SU-DHL-6 (cell line): ENCODE measurements at regions not wholly inside any gene's neighbourhood (a gene's known extent, or its start where the extent isn't known, plus 50 kb on each side); places are given as distances from the start of the nearest gene placed in this dataset.

Experiments
- H2AFZ ChIP-seq: fragments of 200-600 bp; sonication (generic); 2 replicates; pipeline ENCODE4 v1.6.1; 2014; ENCODE audit warnings: low read depth, mild to moderate bottlenecking, moderate library complexity, mixed read lengths, antibody characterized with exemption, low read length; ENCODE audit not compliant: severe bottlenecking
- H3F3A ChIP-seq: fragments of 200-600 bp; shearing (Covaris generic); 2 replicates; pipeline ENCODE4 v1.6.0; 2016; ENCODE audit warnings: antibody characterized with exemption, mild to moderate bottlenecking; ENCODE audit not compliant: insufficient read depth
- H3K27ac ChIP-seq: fragments of 200-600 bp; sonication (generic); 2 replicates; pipeline ENCODE4 v1.5.1; 2016; ENCODE audit warnings: low read depth, mild to moderate bottlenecking, low read length, moderate library complexity, mixed read lengths
- H3K27me3 ChIP-seq: fragments of 200-600 bp; sonication (generic), shearing (Covaris generic); 2 replicates; pipeline ENCODE4 v1.6.0; 2014; ENCODE audit warnings: mild to moderate bottlenecking, low read length
- H3K36me3 ChIP-seq: fragments of 200-600 bp; sonication (generic); 2 replicates; pipeline ENCODE4 v1.6.1; 2014; ENCODE audit warnings: mild to moderate bottlenecking, low read length, mixed read lengths
- H3K4me2 ChIP-seq: fragments of 300-600, 200-600 bp; shearing (Covaris generic), sonication (generic); 2 replicates; pipeline ENCODE4 v1.6.0; 2014; ENCODE audit warnings: low read length, low read depth, mild to moderate bottlenecking; ENCODE audit not compliant: poor library complexity, severe bottlenecking
- H3K4me3 ChIP-seq: fragments of 200-600 bp; sonication (generic); 2 replicates; pipeline ENCODE4 v1.5.1; 2014; ENCODE audit warnings: antibody characterized with exemption, low read length, mild to moderate bottlenecking, mixed read lengths; ENCODE audit not compliant: insufficient read depth, poor library complexity, severe bottlenecking
- H3K79me2 ChIP-seq: fragments of 200-600 bp; sonication (generic); 2 replicates; pipeline ENCODE4 v1.6.1; 2014; ENCODE audit warnings: mild to moderate bottlenecking, low read length, moderate library complexity; ENCODE audit not compliant: insufficient read depth
- H3K9ac ChIP-seq: fragments of 200-600 bp; sonication (generic); 2 replicates; pipeline ENCODE4 v1.7.0; 2014; ENCODE audit warnings: mild to moderate bottlenecking, low read length
- H3K9me2 ChIP-seq: fragments of 200-600 bp; sonication (generic); replicated peaks from 2 replicates; pipeline ENCODE4 v1.6.1; 2014; ENCODE audit warnings: low read length; ENCODE audit not compliant: insufficient read depth
- H3K9me3 ChIP-seq: fragments of 200-600 bp; sonication (generic); 2 replicates; pipeline ENCODE4 v1.6.1; 2014; ENCODE audit warnings: low read length, mixed read lengths; ENCODE audit not compliant: insufficient read depth
- H4K20me1 ChIP-seq: fragments of 200-600 bp; sonication (generic); 2 replicates; pipeline ENCODE4 v1.6.1; 2014; ENCODE audit warnings: low read depth, mild to moderate bottlenecking, antibody characterized with exemption, low read length, moderate library complexity, mixed read lengths
- EZH2phosphoT487 ChIP-seq: fragments of 200-600 bp; sonication (generic), shearing (Covaris generic); conservative IDR thresholded peaks from 2 replicates; pipeline ENCODE4 v1.6.1; 2018; ENCODE audit warnings: mild to moderate bottlenecking, antibody characterized with exemption, low read length, moderate library complexity, mixed read lengths
- TF ChIP-seq, protein P1 (sequence below): fragments of 200-600 bp; sonication (generic); IDR thresholded peaks from one replicate; pipeline ENCODE4 v1.5.1; 2017; ENCODE audit warnings: antibody characterized with exemption, mild to moderate bottlenecking, low read length, moderate library complexity; ENCODE audit not compliant: insufficient read depth, poor library complexity, severe bottlenecking

DNA sequence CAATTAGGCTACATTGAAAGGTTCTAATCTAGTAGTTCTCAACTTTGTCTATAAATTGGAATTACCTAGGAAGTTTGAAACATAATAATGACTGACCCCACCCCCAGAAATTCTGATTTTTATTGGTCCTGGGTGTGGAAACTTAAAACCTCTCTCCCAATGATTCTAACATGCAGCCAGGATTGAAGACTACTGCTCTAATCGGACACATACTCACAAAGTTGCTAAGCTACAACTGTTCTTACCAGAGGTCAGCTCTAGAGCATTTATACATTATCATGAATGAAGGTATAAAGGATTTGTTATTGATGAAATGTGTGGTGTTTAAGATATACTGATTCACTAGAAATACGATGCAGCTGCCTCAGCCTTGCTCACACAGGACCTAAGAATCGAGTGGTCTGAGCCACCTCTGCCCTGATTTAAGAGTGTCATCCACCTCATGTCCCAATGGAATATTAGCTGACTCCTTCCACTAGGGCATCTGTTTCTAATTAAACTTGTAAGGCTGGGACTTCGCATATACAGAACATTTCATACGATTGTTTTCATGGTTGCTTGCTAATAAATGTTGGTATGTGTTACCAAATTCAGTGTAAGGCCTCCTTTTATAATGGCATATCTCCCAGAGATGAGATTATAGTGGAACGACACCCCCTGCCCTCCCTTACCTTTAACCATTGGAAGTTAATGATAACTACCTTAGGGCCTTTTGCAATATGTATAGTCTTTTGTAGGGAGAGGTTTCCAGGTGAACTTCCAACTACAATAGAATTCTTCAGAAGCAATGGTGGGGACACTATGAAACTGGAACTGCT lies 410.8 kb upstream of the PDE3A start:
- no peak overlapping the region for H3K4me2 ChIP-seq
- H3K27me3 ChIP-seq = no peaks in the 10 kb centered on the region
- H3K9me3 ChIP-seq = no peaks in the 10 kb centered on the region
- no peaks in the 10 kb centered on the region for H3K79me2 ChIP-seq
- H3F3A ChIP-seq = no peaks in the 10 kb centered on the region
- no peak overlapping the region for H2AFZ ChIP-seq
- no peak overlapping the region for H3K4me3 ChIP-seq
- TF ChIP-seq, protein P1, sequence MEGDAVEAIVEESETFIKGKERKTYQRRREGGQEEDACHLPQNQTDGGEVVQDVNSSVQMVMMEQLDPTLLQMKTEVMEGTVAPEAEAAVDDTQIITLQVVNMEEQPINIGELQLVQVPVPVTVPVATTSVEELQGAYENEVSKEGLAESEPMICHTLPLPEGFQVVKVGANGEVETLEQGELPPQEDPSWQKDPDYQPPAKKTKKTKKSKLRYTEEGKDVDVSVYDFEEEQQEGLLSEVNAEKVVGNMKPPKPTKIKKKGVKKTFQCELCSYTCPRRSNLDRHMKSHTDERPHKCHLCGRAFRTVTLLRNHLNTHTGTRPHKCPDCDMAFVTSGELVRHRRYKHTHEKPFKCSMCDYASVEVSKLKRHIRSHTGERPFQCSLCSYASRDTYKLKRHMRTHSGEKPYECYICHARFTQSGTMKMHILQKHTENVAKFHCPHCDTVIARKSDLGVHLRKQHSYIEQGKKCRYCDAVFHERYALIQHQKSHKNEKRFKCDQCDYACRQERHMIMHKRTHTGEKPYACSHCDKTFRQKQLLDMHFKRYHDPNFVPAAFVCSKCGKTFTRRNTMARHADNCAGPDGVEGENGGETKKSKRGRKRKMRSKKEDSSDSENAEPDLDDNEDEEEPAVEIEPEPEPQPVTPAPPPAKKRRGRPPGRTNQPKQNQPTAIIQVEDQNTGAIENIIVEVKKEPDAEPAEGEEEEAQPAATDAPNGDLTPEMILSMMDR = no peak
- no peak for TF ChIP-seq EZH2phosphoT487
- H3K9me2 ChIP-seq = no peaks in the 10 kb centered on the region
- no peaks in the 10 kb centered on the region for H4K20me1 ChIP-seq
- H3K36me3 ChIP-seq = no peaks in the 10 kb centered on the region
- H3K9ac ChIP-seq = no peak overlapping the region
- no peak overlapping the region for H3K27ac ChIP-seq

DNA sequence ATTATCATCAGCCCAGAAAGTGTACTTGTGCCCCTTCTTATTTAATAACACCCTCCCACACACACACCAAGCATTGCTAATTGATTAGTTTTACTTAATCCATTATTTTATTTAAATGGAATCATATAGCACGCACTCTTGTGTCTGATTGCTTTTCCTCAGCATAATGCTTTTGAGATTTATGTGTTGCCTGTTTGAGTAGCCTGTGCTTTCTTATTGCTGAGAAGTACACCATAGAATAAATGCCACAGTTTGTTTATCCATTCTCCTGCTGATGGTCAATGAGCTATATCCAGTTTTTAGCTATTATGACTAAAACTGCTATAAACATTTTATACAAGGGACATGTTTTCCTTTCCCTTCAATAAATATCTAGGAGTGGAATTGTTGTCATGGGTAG lies 409.9 kb upstream of the PDE3A start:
- Histone ChIP-seq H3K36me3 (no peaks in the 10 kb centered on the region), H3K79me2 (no peaks in the 10 kb centered on the region), H3K27ac (no peak overlapping the region), H3K9me3 (no peaks in the 10 kb centered on the region), H3K4me3 (no peak overlapping the region), H3K27me3 (no peaks in the 10 kb centered on the region), H3K4me2 (no peak overlapping the region), H3K9me2 (no peaks in the 10 kb centered on the region), H4K20me1 (no peaks in the 10 kb centered on the region), H2AFZ (no peak overlapping the region), H3K9ac (no peak overlapping the region), H3F3A (no peaks in the 10 kb centered on the region)
- TF ChIP-seq, protein P1 = no peak
- no peak for TF ChIP-seq EZH2phosphoT487

DNA sequence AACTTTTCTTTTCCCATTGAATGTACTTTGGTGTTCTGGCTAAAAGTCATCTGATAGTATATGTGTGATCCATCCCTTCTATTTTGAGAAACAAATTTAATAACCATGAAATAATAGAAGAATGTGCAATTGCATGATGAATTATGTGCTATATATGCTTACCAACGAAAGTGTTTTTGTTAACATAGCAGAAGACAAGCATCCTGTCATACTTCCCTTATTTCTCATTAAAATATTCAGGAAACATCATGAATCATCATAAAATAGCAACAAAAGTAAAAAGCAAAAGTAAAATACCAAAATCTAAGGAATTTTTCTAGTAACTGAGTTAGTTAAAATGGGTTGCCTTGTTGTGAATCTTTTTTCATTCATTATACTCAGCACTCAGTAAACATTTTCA lies 409.0 kb upstream of the PDE3A start:
- Histone ChIP-seq H2AFZ (no peak overlapping the region), H3K9ac (no peak overlapping the region), H3K4me3 (no peak overlapping the region), H3K9me2 (no peaks in the 10 kb centered on the region), H3K4me2 (no peak overlapping the region), H3K9me3 (no peaks in the 10 kb centered on the region), H3K27me3 (no peaks in the 10 kb centered on the region), H3K36me3 (no peaks in the 10 kb centered on the region), H3K27ac (no peak overlapping the region), H3F3A (no peaks in the 10 kb centered on the region), H3K79me2 (no peaks in the 10 kb centered on the region), H4K20me1 (no peaks in the 10 kb centered on the region)
- no peak for TF ChIP-seq EZH2phosphoT487
- TF ChIP-seq, protein P1 = no peak
